GDM1 (cell line): ENCODE measurements at regions not wholly inside any gene's neighbourhood (a gene's known extent, or its start where the extent isn't known, plus 50 kb on each side); places are given as distances from the start of the nearest gene placed in this dataset.

ENCODE experiments used
- DNase-seq: peaks from one replicate; lab custom pipeline; 2025; lab: John Stamatoyannopoulos, UW

DNA sequence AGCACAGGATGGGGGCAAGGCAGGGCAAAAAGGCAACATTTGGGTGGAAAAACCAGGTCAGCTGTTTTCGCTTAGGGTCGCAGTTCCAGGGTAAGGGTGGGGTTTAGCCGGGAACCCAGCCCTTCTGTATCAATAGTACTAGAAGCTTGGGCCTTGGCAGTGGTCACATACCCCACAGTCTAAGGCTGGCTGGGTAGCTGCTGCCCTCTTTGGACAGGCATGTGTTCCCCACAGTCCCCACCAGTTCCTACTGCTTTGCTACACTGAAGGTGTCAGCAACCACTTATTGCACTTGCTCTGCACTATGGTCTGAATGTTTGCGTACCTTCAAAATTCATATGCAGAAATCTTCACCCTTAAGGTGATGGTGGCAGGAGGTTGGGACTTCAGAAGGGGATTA is 349.8 kb downstream of the LTN1 start:
- DNase-seq, result no peak

DNA sequence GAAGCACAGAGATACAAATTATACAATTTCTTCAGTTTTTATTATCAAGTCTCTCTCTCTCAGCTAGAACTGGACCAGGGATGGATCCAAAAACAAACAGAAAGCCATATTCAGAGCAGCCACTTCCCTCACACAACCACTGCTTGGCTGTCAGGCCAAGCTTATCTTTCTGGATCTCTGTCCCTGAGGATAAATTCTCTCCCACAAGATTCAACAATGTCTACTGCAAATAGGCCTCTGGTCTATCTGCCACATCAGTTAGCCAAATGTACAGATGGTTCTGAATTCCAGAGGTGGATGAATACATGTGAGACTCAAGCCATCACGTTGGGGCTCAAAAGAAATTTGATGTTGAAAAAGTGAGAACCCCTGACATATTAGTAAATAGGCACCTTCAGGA is 350.9 kb downstream of the LTN1 start:
- DNase-seq, result no peak

DNA sequence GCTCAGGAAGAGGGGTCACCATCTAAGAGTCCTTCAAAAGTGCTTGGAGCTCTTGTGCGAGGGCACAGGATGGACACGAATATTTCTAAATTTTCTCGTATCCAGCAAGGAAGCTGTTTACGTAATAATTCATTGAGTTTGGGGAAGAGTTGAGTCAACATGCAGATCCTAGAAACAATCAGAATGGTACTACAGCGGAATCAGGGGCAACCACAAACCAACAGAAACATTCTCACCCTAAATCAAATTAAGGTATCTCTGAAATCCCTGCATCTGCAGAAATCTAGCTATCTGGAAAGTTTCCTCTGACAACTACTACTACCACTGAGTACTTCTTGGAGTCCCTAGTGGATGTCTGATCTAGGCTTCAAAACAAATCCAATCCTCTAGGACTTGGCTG is 352.4 kb downstream of the LTN1 start:
- no peak for DNase-seq

DNA sequence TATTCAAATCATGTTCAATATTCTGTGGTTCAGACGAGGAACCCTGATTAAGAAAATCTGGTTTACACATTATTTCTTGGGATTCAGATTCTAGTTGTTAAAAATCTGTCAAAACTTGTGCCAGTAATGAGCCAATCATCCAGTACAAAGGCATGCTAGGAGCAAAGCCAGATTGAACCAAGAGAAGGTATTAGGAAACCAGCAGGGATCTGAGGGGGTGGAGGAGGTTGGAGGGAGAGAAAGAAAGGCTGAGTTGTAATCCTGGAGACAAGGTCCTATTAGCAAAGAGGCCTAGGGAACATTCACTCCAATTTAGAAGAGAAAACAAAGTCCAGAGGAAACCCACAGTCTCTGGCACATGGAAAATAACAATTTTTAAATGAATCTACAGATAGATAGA is 352.9 kb downstream of the LTN1 start:
- no peak for DNase-seq

DNA sequence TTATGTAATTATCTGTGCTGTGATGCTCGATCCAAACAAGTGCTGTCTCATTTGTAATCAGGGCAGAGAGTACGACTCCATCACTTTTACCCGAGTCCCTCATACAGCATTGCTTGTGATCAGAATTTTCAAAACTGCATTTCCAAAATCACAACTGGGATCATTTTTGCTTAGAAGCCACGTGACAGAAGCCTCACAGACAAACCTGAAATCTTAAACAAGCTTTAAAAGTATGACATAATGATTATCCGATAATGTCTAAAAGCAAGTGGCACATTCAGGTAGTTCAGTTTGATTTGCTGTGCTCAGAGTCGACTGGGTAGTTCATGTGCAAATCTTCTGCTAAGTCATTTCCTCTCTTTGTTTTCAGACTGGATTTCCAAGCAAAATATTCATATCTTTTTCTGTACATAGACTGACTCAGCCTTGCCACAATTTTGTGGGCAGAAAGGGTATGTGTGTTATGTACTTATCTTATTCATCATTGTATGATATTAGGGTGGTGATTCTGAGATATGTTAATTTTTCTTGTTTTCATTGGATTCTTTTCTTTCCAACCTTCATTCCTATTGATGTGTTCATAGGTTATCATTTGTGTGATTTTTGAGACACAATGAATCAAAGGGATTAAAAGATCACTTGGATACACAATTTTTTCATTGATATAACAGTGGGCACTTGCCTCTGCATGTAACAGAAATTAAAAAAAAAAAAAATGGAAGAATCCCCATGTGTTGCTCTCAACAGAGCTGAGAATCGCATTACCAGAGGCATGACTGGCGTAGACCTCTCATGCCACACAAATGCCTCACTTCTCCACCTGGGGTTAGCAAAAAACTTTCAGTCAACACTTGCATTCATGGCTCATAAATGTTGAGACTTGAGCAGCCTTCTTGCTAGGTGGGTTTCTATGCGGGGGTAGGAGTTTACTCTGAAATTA is 355.7 kb downstream of the LTN1 start:
- peak; percentile 59 for DNase-seq

DNA sequence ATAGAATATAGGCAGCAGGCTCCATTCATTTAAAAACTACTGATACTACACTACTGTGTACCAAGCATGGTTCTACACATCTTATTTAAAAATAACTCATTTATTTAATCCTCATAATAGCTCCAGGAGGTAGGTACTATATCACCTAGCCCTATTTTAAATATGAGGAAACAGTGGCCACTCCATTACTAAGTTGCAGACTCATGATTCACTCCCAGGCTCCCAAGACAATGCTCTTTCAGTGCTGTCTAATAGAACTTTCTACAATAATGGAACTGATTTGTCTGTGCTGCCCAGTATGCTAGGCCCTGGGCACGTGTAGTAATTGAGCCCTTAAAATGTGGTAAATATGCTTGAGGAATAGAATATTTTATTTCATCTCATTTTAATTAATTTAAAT is 357.1 kb downstream of the LTN1 start:
- DNase-seq, result no peak

DNA sequence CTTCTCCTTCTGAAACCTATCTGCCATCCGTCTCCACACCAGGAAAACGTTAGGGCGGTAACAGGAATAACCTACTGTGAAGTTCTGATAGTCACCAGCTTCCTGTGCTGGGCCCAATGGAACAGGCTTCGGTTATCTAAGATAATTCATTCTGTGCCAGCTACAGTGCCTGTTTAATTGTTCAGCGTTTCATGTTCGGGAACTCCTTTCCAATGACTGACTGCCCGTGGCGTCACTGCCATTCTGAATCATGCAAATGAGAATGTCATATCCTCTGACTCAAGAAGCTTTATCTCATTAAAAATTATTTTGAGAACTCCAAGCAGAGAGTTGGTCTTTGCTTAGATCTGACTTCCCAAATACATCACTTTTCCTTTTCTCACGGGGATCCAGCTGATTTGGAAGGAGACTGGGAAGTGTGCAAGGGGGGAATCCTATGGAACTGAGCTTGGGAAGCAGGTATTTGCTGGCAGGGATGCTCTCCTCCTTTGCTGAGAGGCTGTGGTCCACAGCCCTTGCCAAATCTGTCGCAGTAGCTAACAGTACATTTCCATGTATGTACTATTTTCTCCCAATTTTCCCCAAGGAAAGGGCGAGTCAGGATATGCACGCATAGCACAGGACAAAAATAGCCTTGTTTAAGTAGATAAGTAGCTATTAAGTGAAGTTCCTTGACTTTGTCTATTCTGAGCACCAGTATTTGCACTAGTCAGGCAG is 358.7 kb downstream of the LTN1 start:
- DNase-seq, result peak; percentile 78

DNA sequence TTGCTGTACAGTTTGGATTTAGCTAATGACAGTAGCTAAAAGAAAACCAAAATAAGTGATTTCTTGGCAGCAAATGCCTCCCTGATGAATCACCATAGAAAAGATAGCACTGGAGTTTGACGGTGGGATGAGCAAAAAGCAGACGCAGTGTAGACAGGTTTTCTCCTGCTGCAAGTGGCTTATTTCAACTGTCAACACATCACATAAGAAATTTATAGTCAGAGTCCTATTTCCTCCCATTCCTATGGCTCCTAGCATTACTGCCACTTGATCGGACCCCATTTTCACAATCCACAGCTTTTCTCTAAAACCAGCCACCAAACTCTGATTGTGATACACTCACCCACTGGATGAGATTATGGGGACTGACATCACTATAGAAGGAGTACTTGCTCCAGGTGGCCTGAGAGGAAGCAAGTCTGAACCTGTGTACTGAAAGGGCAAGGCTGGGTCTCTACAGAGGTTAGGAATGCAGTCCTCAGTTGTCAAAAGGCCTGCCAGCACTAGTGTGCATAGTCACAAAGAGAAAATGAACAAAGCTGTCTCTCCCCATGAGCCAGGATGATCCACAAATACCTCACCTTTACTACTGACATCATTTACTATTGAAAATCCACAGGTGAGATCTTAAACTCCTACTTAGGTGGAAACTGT is 359.8 kb downstream of the LTN1 start:
- DNase-seq, result no peak

DNA sequence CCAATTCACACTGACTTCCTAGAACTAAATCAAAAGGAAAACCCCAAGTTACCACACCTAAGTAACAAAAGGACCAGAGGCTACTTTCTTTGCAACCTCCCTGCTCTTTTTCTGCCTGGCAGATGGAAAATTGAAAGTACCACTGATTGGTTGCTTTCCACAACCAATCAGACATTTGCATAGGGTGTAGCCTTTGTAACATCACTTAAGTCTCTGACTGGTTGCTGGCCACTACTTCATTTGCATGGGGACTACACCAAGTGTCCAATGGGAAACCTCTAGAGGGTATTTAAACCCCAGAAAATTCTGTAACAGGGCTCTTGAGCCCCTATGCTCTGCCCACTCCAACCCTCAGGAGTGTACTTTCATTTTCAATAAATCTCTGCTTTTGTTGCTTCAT is 365.0 kb downstream of the LTN1 start:
- DNase-seq, result no peak

DNA sequence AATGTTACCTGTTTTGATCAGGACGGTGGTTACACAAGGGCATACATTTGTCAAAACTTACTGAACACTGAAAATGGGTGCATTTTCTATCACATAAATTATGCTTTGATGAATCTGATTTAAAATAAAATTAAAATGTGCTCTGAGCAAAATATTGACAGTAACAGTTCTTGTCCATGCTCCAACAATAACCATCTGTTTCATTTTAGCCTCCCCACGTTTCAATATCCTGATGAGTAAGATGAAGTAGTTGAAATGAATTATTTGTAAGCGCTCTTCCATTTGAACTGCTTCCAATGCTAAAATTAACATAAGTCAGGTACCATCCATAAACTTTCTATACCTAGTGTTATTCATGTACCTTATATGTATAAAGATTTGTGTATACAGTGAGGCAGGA is 365.4 kb downstream of the LTN1 start:
- DNase-seq, result no peak

DNA sequence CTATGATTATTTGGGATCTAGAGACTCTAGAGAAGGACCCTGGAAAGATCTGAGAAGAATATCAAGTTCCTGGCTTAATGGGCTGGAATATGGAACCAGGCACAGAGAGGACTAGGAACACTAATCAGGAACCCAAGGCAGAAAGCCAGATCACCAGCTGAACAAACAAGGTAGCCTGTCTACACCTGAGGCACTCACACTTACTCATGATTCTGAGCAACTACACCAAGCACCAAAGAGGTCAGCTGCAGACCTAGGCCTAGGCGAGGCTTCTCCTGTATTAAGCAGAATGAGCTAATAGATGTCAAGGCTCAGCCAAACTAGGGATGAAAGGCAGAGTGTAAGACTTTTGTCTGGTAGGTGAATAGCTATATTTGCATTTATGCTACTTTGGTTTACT is 368.1 kb downstream of the LTN1 start:
- DNase-seq, result no peak

DNA sequence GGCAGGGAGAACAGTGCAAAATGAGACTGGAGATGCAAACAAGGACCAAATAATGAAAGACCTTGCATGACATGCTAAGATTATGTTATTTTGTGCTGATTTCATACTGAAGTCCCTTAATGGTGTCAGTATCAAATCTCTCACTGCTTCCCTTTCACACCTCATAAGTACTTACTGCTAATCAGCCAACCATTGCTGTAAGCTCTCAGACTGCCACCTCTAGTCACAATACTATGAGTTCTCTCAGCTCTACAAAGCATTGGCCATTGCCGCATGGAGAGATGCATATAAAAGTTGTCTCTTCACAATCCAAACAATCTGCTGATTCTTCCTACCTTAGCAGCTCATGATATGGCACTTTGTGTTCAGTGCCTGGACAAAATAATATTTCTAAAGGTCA is 375.4 kb downstream of the LTN1 start:
- DNase-seq, result no peak

DNA sequence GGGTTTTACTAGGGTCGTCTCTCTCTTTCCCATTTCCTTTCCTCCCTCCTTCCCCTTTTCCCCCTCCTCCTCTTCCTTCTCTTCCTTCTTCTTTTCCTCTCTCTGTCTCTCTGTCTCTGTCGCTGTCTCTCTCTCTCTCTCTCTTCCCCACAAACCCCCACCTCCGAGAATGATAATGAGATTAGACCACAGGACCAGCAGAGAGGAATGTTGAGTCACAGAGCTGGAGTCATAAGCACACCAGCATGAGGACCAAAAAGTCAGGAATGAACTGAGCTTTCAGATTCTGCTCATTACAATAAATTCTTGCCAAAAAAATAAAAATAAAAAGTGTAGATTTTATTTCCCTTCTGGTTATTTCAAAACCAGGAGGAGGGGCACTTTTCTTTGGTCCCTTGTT is 377.4 kb downstream of the LTN1 start:
- no peak for DNase-seq

DNA sequence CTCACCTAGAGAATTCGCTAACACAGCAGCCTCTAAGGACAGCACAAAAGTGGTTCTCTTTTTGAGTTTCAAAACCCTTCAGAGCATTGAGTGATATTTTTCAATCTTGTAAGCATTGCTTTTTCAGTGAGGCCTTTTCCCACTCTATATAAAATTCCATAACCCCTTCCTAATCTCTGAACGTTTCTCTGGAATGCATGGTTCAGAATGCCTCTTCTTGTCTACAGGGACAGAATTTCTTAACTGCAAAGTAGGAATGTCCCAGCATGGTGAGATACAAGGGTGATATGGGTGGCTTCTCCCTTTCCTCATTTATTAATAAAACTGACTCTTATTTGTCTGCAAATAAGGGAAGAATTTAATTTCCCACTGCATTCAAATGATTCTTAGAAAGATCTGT is 377.9 kb downstream of the LTN1 start:
- no peak for DNase-seq

DNA sequence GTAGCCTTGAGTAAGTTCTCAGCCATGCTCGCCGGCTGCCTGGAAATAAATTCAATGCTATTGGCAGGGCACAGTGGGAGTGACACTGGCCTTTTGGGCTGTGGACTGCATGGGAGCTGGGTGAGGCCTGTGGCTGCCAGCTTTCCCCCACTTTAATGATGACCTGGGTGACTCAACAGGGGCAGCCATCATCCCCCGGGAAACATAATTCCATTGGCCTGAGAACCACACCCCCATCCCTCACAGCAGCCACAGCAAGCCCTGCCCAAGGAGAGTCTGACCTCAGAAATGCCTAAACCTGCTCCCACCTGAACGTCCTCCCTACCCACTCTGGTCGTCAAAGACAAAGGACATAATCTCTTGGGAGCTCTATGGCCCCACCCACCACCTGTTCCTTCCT is 384.0 kb downstream of the LTN1 start:
- DNase-seq, result no peak

DNA sequence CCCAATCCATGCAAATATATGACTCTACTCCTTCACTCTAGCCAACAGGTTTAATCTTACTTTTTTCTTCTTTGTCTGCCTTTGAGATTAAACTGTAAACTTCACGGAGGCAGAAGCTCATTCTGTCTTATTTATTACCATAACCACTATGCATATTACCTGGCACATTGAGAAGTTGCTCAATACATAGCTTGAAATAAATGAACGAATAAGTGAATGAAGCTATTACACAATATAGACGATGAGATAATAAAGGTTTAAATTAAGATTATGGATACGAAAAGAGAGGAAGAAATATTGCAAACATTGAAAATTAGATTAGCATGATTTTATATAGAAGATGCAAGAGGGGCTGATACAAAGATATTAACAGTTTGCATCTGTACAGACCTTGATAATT is 385.1 kb downstream of the LTN1 start:
- DNase-seq, result no peak

DNA sequence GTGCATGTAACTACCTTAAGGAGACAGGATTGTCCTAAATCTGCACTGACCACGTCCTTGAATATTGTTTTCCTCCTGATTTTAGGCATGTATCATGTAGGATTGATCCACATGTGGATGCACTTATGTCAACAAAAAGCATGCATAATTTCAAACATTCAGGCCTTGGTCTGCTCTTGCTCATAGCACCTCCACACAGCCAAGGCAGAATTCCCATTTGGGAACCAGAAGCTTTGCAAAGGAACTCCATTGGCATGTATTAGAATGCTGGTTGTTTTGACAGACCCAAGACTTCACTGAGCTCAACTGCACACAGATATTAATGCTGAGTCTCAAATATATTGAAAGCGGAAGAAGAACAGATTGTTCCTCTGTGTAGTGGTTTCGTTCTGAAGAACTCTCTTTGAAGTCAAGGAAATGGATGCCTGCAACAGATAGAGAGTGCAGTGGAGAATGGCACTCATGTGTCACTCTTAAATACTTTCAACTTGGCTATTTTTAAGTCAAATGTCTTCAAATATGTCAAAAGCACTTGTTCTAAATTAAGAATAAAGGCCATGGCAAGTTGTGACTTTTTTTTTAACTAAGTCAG is 387.6 kb downstream of the LTN1 start:
- DNase-seq, result peak; percentile 49

DNA sequence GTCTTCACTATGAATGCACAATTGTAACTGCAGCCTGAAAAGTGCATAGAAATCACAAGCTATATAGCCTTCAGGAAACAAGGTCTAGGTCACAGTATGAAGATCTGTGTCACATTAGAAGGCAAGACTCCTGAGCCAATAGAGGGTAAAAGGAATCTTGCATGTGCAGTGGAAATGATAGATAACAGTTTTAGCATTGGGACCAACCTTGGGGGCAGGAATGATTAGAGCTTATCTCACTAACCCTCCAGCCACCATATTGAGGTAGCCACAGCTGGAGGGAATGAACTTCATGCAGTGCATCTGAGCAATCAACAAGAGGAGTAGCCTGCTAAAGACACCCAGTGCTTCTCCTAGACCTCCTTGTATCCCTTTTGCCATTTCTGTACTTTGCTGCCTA is 390.1 kb downstream of the LTN1 start:
- no peak for DNase-seq

DNA sequence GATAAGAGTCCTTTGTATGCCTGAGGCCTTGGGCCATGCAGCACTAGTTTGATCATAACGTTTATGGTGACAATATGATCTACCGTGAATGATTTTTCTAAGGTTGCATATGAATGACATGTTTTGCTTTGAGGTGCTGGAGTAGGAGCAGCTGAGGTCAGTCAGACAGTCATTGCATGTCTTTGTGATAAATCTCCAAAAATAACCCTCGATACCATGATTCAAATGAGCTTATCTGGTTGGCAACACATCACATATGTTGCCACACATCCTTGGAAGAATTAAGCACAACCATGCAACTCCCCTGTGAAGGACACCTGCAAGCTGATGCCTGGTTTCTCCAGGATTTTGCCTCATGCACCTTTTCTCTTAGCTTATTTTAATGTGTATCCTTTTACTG is 394.5 kb downstream of the LTN1 start:
- no peak for DNase-seq

DNA sequence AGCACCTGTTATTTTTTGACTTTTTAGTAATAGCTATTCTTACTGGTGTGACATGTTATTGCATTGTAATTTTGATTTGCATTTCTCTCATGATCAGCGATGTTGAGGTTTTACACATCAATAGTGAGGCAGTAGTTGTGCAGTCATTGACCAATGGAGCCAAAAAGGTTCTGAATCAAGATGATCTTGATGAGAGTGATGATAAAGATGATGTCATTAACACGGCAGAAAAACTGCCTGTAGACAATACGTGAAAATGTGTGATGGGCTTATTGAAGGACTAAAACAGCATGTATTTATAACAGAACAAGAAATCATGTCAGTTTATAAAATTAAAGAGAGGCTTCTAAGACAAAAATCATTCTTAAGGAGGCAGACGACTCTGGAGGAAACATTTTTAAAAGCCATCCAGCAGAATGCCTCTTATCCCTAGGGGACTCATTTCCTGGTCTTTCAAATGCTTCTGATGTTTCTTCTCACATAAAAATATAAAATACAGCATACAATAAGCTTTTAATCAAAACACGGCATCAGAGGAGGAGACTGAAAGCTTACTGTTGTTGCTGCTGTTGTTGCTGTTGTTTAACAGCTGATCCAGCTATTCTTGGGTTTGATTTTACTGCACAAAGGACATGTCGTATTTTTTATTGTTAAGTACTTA is 400.3 kb downstream of the LTN1 start:
- no peak for DNase-seq

DNA sequence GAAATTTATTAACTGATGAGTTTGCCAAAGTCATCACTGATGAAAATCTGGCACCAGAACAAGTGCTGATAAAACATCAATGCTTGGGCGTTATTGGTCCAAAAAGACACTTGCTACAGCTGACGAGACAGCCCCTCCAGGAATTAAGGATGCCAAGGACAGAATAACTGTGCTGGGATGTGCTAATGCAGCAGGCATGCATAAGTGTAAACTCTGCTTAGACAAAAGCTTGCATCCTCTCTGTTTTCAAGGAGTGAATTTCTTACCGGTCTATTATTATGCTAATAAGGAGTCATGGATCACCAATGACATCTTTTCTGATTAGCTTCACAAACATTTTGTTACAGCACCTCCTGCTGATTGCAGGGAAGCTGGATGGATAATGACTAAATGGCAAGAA is 402.0 kb downstream of the LTN1 start:
- no peak for DNase-seq

DNA sequence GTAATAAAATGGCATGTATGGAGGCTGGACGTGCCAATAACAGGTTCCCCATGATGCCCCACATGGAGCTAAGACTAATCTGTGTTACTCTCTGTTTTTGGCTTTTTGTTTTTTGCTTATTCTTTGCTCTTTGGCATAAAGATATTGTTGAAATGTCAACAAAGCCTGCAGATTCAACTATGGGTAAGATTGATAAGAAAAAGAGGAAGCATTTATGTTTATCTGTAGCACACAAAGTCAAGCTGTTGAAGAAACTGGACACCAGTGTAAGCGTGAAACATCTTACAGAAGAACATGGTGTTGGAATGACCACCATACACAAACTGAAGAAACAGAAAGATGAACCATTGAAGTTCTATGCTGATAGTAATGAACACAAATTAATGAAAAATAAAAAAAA is 402.7 kb downstream of the LTN1 start:
- DNase-seq, result no peak
